K562 (cell line): ENCODE measurements at regions not wholly inside any gene's neighbourhood (a gene's known extent, or its start where the extent isn't known, plus 50 kb on each side); places are given as distances from the start of the nearest gene placed in this dataset.

ENCODE experiments used
- ATAC-seq: fragments of 200-7000 bp; cut with Tn5 transposase; 3 replicates; pipeline ENCODE4 v1.9.1; 2020; ENCODE audit warnings: moderate library complexity
- BruUV-seq: library from RNA; stranded (reverse); fragments of 400-500 nt; replicated peaks from 2 replicates; lab custom pipeline; 2021; lab: Mats Ljungman, UMichigan
- CTCF ChIA-PET: fragments of 300-600 bp; formaldehyde crosslinking; extraction: SDS; loops from one replicate; lab custom pipeline; 2021; ENCODE audit warnings: low intra/inter-chr PET ratio; lab: Yijun Ruan, JAX
- POLR2A ChIA-PET: fragments of 300-600, 350-650 bp; sonication (Branson Sonifier 250); formaldehyde crosslinking; extraction: SDS; loops from one replicate; lab custom pipeline; 2021; ENCODE audit warnings: antibody characterized with exemption, inconsistent platforms; lab: Yijun Ruan, JAX
- DNase-seq, 4 experiments: peaks; one replicate each; pipeline versions ENCODE4 v3.0.0 to v3.0.0-alpha.2; 2011 to 2018; ENCODE audit warnings: low spot score in 3 of 4, mixed read lengths in 3 of 4; ENCODE audit errors: extremely low read depth in 1 of 4
- FAIRE-seq: peaks from 2 replicates; lab custom pipeline; 2011; peaks lifted over from hg19 to GRCh38; lab: Jason Lieb, UNC
- H2AFZ ChIP-seq: 2 replicates; pipeline ENCODE4 v1.6.0; 2011; ENCODE audit warnings: low read depth, low read length, control low read depth, inconsistent platforms
- H3K27ac ChIP-seq: fragments of 200-600 bp; 3 replicates; pipeline ENCODE4 v1.8.0; 2011; ENCODE audit warnings: low read depth, mild to moderate bottlenecking, control low read depth, inconsistent platforms, low read length, moderate library complexity, mixed read lengths; ENCODE audit errors: extremely low read depth
- H3K27me3 ChIP-seq, 2 experiments: fragments of 300-600 bp in 1 of 2; 2 replicates in 1 of 2; 3 replicates in 1 of 2; pipeline versions ENCODE4 v1.6.0 to v1.8.0; 2011; ENCODE audit warnings: inconsistent platforms in 2 of 2, low read length in 2 of 2, mild to moderate bottlenecking in 1 of 2, mixed read lengths in 1 of 2, moderate library complexity in 1 of 2; ENCODE audit not compliant: control insufficient read depth in 2 of 2, insufficient read depth in 2 of 2
- H3K36me3 ChIP-seq: fragments of 300-600 bp; 3 replicates; pipeline ENCODE4 v1.8.0; 2011; ENCODE audit warnings: mild to moderate bottlenecking, low read length, inconsistent platforms; ENCODE audit not compliant: control insufficient read depth, insufficient read depth
- H3K4me1 ChIP-seq, 2 experiments: fragments of 200-600 bp in 1 of 2; replicated peaks in 1 of 2; 2 replicates in 1 of 2; 3 replicates in 1 of 2; pipeline versions ENCODE4 v1.5.1 to v1.8.0; 2011; ENCODE audit warnings: inconsistent platforms in 2 of 2, low read length in 2 of 2, mild to moderate bottlenecking in 1 of 2, mixed read lengths in 1 of 2, moderate library complexity in 1 of 2; ENCODE audit not compliant: control insufficient read depth in 2 of 2, insufficient read depth in 2 of 2
- H3K4me2 ChIP-seq: 2 replicates; pipeline ENCODE4 v1.6.1; 2011; ENCODE audit warnings: low read length, control low read depth, inconsistent platforms, mixed read lengths; ENCODE audit not compliant: insufficient read depth
- H3K4me3 ChIP-seq: fragments of 200-600 bp; sonication (generic), shearing (Covaris generic); 2 replicates; pipeline ENCODE4 v1.5.1; 2016; ENCODE audit warnings: control low read depth, inconsistent platforms
- H3K79me2 ChIP-seq: fragments of 200-600 bp; 3 replicates; pipeline ENCODE4 v1.8.0; 2011; ENCODE audit warnings: low read length, inconsistent platforms; ENCODE audit not compliant: control insufficient read depth, insufficient read depth
- H3K9ac ChIP-seq, 2 experiments: 2 replicates each; pipeline versions ENCODE4 v1.6.0 to v1.6.1; 2011; ENCODE audit warnings: low read depth in 2 of 2, low read length in 2 of 2, control low read depth in 1 of 2, inconsistent platforms in 1 of 2, mild to moderate bottlenecking in 1 of 2, mixed read lengths in 1 of 2; ENCODE audit not compliant: insufficient read depth in 1 of 2
- H3K9me1 ChIP-seq: one replicate; pipeline ENCODE4 v1.6.0; 2011; ENCODE audit warnings: inconsistent platforms, mild to moderate bottlenecking, low read length, moderate library complexity; ENCODE audit not compliant: control insufficient read depth, insufficient read depth
- H3K9me3 ChIP-seq: replicated peaks from 2 replicates; pipeline ENCODE4 v1.5.1; 2011; ENCODE audit warnings: low read depth, low read length, inconsistent platforms; ENCODE audit not compliant: control insufficient read depth, insufficient read depth
- H4K20me1 ChIP-seq: replicated peaks from 2 replicates; pipeline ENCODE4 v1.6.1; 2011; ENCODE audit warnings: low read length, inconsistent platforms, mixed read lengths; ENCODE audit not compliant: control insufficient read depth, insufficient read depth
- BCL6 ChIP-seq: fragments of 250-450 bp; sonication (Bioruptor Pico); IDR thresholded peaks from 2 replicates; pipeline ENCODE4 v1.4.0; 2020
- CBX2 ChIP-seq: fragments of 200-600 bp; sonication (generic); IDR thresholded peaks from one replicate; pipeline ENCODE4 v1.6.1; 2012; ENCODE audit warnings: mild to moderate bottlenecking, low read length, inconsistent platforms; ENCODE audit not compliant: insufficient read depth, poor library complexity, severe bottlenecking
- CREBBP ChIP-seq: IDR thresholded peaks from one replicate; pipeline ENCODE4 v1.6.1; 2012; ENCODE audit warnings: low read depth, mild to moderate bottlenecking, control low read depth, inconsistent platforms, low read length
- GTF2F1 ChIP-seq: IDR thresholded peaks from 2 replicates; pipeline ENCODE4 v1.6.1; 2011; ENCODE audit warnings: low read depth, low read length, improper control_type of control experiment
- NFIC ChIP-seq: fragments of 450-650 bp; IDR thresholded peaks from 2 replicates; pipeline ENCODE4 v1.6.1; 2017; ENCODE audit warnings: mild to moderate bottlenecking, inconsistent platforms
- NR3C1 ChIP-seq: sonication (generic); formaldehyde crosslinking; IDR thresholded peaks from 2 replicates; pipeline ENCODE4 v1.8.1; 2022; ENCODE audit warnings: missing genetic modification reagents
- PTTG1 ChIP-seq: fragments of 450-650 bp; IDR thresholded peaks from 2 replicates; pipeline ENCODE4 v1.6.1; 2016; ENCODE audit warnings: low read depth, mild to moderate bottlenecking, missing genetic modification characterization, missing compliant biosample characterization
- SP2 ChIP-seq: IDR thresholded peaks from 2 replicates; pipeline ENCODE4 v1.6.1; 2011; ENCODE audit warnings: mild to moderate bottlenecking, low read depth, low read length, moderate library complexity; ENCODE audit not compliant: poor library complexity, severe bottlenecking; ENCODE audit errors: extremely low read depth
- ZBTB26 ChIP-seq: fragments of 450-650 bp; formaldehyde crosslinking; IDR thresholded peaks from 2 replicates; pipeline ENCODE4 v1.4.0; 2022; ENCODE audit warnings: missing genetic modification characterization
- ZNF311 ChIP-seq: fragments of 250-450 bp; sonication (Bioruptor Pico); IDR thresholded peaks from 2 replicates; pipeline ENCODE4 v1.4.0; 2020; ENCODE audit warnings: mild to moderate bottlenecking, moderate library complexity
- ZNF408 ChIP-seq: fragments of 250-450 bp; sonication (Bioruptor Pico); IDR thresholded peaks from 2 replicates; pipeline ENCODE4 v1.4.0; 2020; ENCODE audit warnings: low read depth, mild to moderate bottlenecking, moderate library complexity
- ZNF561 ChIP-seq: fragments of 450-650 bp; formaldehyde crosslinking; conservative IDR thresholded peaks from 2 replicates; pipeline ENCODE4 v1.4.0; 2020; ENCODE audit warnings: mild to moderate bottlenecking, moderate library complexity
- ZNF584 ChIP-seq: fragments of 200-800 bp; sonication (Bioruptor generic); IDR thresholded peaks from 2 replicates; pipeline ENCODE4 v1.6.1; 2016; ENCODE audit warnings: low read depth, mild to moderate bottlenecking, missing genetic modification characterization, missing compliant biosample characterization
- WGBS: fragments of 100-300 bp; shearing (Covaris generic); methylation state at CpG from one replicate; pipeline ENCODE4 v1.1.6; 2016; ENCODE audit warnings: low coverage, mixed read lengths; ENCODE audit not compliant: insufficient coverage; ENCODE audit errors: missing lambda C conversion rate; 5-methylcytosine and 5-hydroxymethylcytosine counted together
- in situ Hi-C: fragments of 300-500 bp; cut with MboI; formaldehyde crosslinking; loops from 4 replicates; pipeline ENCODE4 v1.15.0; 2018; ENCODE audit warnings: inconsistent platforms, mixed read lengths
- intact Hi-C: fragments of 100-400 bp; cut with micrococcal nuclease; formaldehyde crosslinking; loops from 2 replicates; pipeline ENCODE4 v1.14.2; 2022

- DNase-seq (no peak), ATAC-seq (no peak)
- intact Hi-C loops = no loop called here
- in situ Hi-C loops = no loop called here
- CTCF ChIA-PET = no interaction called here
- WGBS = 1% methylated on average over 11 of the region's 11 CpGs
- Histone ChIP-seq H2AFZ (no peak overlapping the region), H3K4me2 (no peak overlapping the region)
- TF ChIP-seq BCL6 (CRISPR knock-in tag) = no peak
- no peak for TF ChIP-seq ZNF311
- TF ChIP-seq, all 486 proteins: peak for 0
- POLR2A ChIA-PET = interaction anchor here (0.9 kb wide), 1 partner anchor 10 kb away, joined by 4 read pairs; no protein-coding TSS in a partner anchor
- no peaks in the 10 kb centered on the region for H3K9me3 ChIP-seq
- no TSS peak for BruUV-seq
- H3K27me3 ChIP-seq = peaks cover 6 to 17% of the 10 kb centered on the region in 2 experiments; a peak in 4 of 5 replicates
- no peak overlapping the region for H3K4me3 ChIP-seq
- no peak for FAIRE-seq
- no peaks in the 10 kb centered on the region for H4K20me1 ChIP-seq
- no peaks in the 10 kb centered on the region for H3K36me3 ChIP-seq
- H3K9me1 ChIP-seq = no peaks in the 10 kb centered on the region
- H3K79me2 ChIP-seq = no peaks in the 10 kb centered on the region
- H3K27ac ChIP-seq = no peak overlapping the region
- no peaks in the 10 kb centered on the region for H3K4me1 ChIP-seq
- no peak overlapping the region for H3K9ac ChIP-seq
Measured at GRCh38 chr1:47521034-47521881, 83.4 kb downstream of the FOXD2 start.

GRCh38 chr1:47522935-47523834 lies 85.3 kb downstream of the FOXD2 start:
- in situ Hi-C loops (no loop called here), intact Hi-C loops (no loop called here)
- WGBS = under 1% methylated on average over 10 of the region's 10 CpGs
- no peaks in the 10 kb centered on the region for H4K20me1 ChIP-seq
- BruUV-seq = no TSS peak
- POLR2A ChIA-PET = interaction anchor here (0.6 to 1.7 kb wide), 4 partner anchors 10 to 82 kb away, joined by 3 to 5 read pairs (median 4); no protein-coding TSS in a partner anchor
- ATAC-seq = no peak
- H3K27ac ChIP-seq = no peak overlapping the region
- no peak overlapping the region for H3K4me3 ChIP-seq
- no peaks in the 10 kb centered on the region for H3K79me2 ChIP-seq
- H3K4me2 ChIP-seq = no peak overlapping the region
- no peaks in the 10 kb centered on the region for H3K36me3 ChIP-seq
- H3K9me3 ChIP-seq = no peaks in the 10 kb centered on the region
- no peak overlapping the region for H2AFZ ChIP-seq
- no peak for FAIRE-seq
- DNase-seq = no peak
- CTCF ChIA-PET = interaction anchor here (0.6 kb wide), 1 partner anchor 8 kb away, joined by 3 read pairs; no protein-coding TSS in a partner anchor
- no peaks in the 10 kb centered on the region for H3K4me1 ChIP-seq
- no peak overlapping the region for H3K9ac ChIP-seq
- H3K9me1 ChIP-seq = no peaks in the 10 kb centered on the region
- H3K27me3 ChIP-seq = peaks cover 6 to 8% of the 10 kb centered on the region in 2 experiments; a peak in 4 of 5 replicates
- TF ChIP-seq PTTG1 (tag) (no peak), SP2 (no peak), NFIC (no peak), ZBTB26 (CRISPR knock-in tag) (no peak), CBX2 (no peak), ZNF408 (CRISPR knock-in tag) (no peak), ZNF561 (no peak), ZNF584 (no peak), NR3C1 (CRISPR knock-in tag) (no peak), GTF2F1 (no peak), CREBBP (no peak)
